IPS-NIHi11 (cell line): ENCODE measurements at regions not wholly inside any gene's neighbourhood (a gene's known extent, or its start where the extent isn't known, plus 50 kb on each side); places are given as distances from the start of the nearest gene placed in this dataset.
"Not testable (repeated sequence)": the region's sequence is repeated elsewhere in the genome, so short reads cannot be mapped to it uniquely, and the experiment has no call there.

Experiments used
- DNase-seq: peaks from one replicate; pipeline ENCODE4 v3.0.0; 2012; ENCODE audit warnings: mixed read lengths, low spot score

GRCh38 chr2:192655916-192656315 lies 461.2 kb upstream of the TMEFF2 start:
- no peak for DNase-seq

DNA sequence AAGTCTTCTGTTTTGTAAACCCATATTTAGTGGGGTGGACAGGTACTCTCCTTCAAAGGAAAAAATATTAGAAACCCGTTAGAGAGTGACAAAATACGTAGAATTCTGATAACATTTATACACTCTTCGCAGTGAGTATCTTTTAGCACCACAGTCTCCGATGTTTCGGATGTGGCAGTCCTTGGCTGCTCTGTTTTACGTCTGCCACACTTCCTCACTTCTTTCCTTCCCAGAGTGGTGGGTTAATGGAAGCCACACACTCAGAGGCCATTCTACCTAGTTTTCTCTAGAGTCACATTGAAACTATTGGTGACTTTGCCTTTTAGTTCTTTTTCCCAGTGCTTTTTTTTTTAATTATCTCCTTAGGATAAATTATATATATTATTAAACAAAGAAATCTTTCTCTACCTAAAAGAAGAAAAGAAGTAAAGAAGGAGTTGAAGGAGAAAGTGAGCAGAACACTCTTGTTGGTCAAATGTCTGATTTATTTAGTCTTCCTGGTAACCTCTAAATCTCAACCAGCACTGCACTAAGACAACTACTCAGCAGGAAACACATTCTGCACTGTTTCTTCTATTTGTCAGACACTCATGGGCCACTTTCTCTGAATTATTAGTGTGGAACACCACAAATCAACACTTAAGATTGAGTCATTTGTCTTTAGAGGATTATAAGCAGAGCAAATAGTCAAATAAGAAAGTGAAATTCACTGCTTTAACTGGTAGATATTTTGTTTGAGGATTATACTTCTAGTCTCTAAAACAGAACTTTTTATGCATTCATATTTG lies 451.3 kb upstream of the TMEFF2 start:
- DNase-seq: no peak

DNA sequence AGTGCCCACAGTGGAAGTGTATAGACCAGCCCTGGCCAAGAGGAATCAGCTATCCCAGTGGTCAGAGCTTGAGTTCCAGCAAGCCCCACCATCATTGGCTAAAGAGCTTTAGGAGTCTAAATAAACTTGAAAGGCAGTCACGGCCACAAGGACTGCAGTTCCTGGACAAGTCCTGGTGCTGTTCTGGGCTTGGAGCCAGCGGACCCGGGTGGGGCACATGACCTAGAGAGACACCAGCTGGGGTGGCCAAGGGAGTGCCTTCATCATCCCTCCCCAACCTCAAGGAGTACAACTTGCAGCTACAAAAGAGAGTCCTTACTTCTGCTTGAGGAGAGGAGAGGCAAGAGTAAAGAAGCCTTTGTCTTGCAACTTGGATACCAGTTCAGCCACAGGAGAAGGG lies 439.8 kb upstream of the TMEFF2 start:
- no peak for DNase-seq

- DNase-seq: no peak
Measured at GRCh38 chr2:192628017-192628416, 433.3 kb upstream of the TMEFF2 start.

DNA sequence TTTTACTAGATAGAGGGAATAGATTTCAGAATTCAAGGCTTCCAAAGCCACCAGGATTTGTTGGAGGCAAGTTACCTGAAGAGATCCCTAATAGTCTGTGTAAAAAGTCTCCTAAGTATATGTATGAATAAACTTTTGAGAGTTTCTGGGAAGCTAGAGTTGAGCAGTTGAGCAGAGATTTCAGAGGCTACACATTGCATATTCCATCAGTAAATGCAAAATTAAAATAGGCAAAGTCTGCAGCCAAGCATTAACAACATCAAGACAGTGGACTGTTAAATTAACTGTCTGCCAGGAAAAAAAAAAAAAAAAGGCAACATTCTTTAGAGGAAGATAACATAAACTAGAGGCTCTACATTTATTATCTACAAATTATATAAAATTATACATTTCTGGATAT lies 420.4 kb upstream of the TMEFF2 start:
- no peak for DNase-seq

DNA sequence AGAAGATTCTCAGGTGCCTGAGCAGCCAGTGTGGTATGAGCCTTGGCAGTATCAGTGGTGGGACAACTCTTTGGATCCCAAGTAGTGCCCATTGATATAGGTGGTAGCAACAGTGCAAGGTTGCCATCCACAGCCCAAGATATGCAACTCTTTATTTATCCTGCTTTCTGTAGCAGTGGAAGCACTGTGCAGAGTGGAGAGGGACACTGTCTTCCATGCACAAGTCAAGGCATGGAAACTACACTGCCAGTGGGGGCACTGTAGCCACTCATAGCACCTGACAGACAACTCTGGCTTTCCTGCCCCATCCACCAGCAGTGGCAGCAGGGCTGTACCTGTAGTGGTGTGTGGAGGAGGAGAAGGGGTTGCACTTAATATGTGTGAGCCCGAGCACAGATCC lies 409.6 kb upstream of the TMEFF2 start:
- peak; percentile 8 for DNase-seq

GRCh38 chr2:192598649-192599048 lies 403.9 kb upstream of the TMEFF2 start:
- DNase-seq: not testable (repeated sequence)

DNA sequence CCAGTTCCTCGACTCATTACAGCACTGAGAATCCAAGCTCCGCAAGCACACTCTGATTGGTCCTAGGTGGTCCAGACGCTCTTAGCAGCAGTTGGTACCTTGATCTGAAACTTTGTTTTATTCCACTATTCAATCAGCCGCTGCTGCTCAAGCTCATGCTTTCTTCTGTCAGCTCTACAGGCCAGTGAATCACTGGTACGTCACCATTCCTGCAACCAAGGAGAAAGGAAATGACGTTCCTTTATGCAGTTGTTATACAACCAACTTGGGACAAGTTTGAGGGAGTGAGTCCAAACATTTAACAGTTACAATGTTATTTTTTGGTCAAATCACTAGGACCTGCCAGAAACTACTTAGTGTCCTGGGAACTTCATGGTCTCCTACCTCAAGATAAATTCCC lies 398.8 kb upstream of the TMEFF2 start:
- no peak for DNase-seq

DNA sequence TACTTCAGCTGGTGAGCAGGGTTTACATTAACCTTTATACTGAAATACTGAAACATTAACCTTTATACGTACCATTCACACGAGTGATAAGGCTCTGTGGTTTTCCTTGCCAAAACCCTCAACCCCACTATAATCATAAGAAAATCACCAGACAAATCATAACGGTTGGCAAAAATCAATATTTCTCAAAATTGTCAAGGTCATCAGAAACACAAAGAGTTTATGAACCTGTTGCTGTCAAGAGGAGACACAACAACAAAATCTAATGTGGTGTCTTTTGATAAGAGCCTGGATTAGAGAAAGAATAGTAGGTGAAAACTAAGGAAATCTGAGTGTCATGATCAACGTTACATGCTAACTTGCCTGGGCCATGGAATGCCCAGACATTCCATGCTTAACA lies 396.9 kb upstream of the TMEFF2 start:
- DNase-seq: no peak

- DNase-seq: no peak
Measured at GRCh38 chr2:192585418-192585817, 390.7 kb upstream of the TMEFF2 start.

- DNase-seq: no peak
Measured at GRCh38 chr2:192584976-192585375, 390.2 kb upstream of the TMEFF2 start.

- DNase-seq: no peak
Measured at GRCh38 chr2:192579965-192580700, 385.4 kb upstream of the TMEFF2 start.

DNA sequence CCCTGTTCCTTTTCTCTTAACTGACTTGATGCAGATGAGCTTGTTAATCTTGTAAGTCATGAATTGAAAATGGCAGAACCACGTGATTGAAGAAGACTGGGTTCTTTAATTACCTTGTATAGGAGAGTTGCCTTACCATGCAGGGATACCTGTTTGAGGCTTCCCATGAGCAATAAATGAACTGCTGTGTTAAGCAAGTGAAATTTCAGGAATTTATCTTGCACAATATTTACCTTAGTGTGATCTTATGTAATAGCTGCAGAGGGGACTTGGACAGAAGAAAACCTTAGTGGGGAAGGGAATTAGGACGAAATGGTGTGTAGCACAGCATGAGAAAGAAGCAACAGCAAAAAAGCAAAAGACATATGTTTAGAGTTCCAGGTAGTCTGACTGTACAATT lies 384.0 kb upstream of the TMEFF2 start:
- no peak for DNase-seq

GRCh38 chr2:192577706-192578105 lies 383.0 kb upstream of the TMEFF2 start:
- no peak for DNase-seq

- no peak for DNase-seq
Measured at GRCh38 chr2:192574552-192574951, 379.8 kb upstream of the TMEFF2 start.

GRCh38 chr2:192571636-192572035 lies 376.9 kb upstream of the TMEFF2 start:
- no peak for DNase-seq

- DNase-seq: no peak
Measured at GRCh38 chr2:192570788-192571187, 376.1 kb upstream of the TMEFF2 start.

DNA sequence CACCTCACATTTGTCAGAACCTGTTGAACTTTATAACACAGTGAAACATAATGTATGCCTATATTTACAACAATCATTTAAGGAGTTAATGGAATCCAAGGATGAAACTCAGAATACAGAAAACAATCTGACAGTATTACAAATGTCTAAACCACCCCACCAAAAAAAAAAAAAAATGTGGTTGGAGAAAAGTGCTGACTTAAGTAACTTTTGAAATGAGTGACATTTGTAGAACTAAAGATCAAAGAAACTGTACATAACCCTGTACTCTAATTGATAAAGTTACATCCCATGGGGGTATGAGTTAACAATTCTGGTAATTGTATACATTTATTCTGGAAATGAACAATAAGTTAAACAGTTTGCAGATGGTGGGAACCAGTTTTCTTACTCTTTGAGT lies 372.1 kb upstream of the TMEFF2 start:
- DNase-seq: no peak

DNA sequence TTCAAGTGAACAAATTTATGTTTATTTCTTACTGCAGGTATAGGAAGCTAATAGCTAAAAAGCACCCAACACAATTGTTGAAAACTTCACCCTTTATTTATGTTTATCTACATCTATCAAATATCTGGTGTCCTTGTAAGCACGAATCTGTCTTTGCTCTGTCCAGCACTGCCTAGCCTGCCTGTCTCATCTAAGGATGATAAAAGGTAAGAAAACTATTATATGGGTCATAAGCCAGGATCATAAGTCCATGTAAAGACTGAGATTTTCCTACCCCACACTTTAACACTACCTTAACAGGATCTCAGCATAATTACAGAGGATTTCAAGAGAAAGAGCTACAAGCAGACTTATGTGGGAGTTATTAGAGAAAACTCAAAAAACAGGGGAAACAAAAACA lies 365.6 kb upstream of the TMEFF2 start:
- DNase-seq: no peak

- DNase-seq: no peak
Measured at GRCh38 chr2:192559587-192559986, 364.9 kb upstream of the TMEFF2 start.

GRCh38 chr2:192558637-192559036 lies 363.9 kb upstream of the TMEFF2 start:
- no peak for DNase-seq

- DNase-seq: no peak
Measured at GRCh38 chr2:192555740-192556139, 361.0 kb upstream of the TMEFF2 start.

DNA sequence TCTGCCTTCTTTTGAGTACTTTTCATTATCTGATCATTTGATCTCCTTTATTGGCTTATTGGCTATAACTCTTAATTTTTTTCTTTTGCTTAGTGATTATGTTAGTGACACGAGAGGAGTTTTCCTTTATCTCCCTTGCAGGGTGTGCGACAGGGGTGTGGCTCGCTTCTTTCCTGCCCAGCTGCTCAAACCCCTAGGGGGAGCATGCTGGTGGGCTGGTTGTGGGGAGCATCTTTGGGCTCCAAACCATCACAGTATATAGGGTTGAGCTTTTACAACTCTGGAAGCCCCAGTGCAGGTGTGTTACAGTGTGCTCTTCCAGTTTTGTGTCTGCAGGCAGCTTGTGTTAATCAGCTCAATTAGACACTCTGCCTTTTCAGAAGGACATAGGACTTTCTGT lies 357.0 kb upstream of the TMEFF2 start:
- DNase-seq: no peak

DNA sequence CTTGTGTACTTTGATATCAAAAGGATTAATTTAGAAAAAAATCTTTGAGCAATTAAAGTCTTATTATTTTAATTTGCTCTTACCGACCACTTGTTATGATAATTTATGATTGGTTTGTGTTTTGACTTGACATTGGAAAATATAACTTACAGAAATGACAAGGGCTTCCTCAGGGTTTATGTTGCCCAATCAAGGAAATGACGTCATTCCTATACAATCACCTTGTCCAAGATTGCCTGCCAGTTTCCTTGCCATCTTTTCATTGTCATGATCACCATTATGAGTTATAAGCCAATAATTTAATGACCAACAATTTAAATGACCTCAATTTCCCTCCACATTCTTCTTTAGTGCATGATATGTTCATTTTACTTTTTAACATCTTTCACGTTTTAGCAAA lies 351.8 kb upstream of the TMEFF2 start:
- no peak for DNase-seq
